GM12878 (cell line): ENCODE measurements at regions not wholly inside any gene's neighbourhood (a gene's known extent, or its start where the extent isn't known, plus 50 kb on each side); places are given as distances from the start of the nearest gene placed in this dataset.

Source experiments
- ATAC-seq: fragments of 200-7000 bp; cut with Tn5 transposase; 3 replicates; pipeline ENCODE4 v1.9.1; 2020; ENCODE audit warnings: mild to moderate bottlenecking, moderate library complexity
- BruUV-seq: library from RNA; stranded (reverse); fragments of 400-500 nt; replicated peaks from 2 replicates; lab custom pipeline; 2021; lab: Mats Ljungman, UMichigan
- CTCF ChIA-PET: fragments of 300-600 bp; sonication (Branson Sonifier 250); formaldehyde crosslinking; extraction: SDS; loops from one replicate; lab custom pipeline; 2021; ENCODE audit warnings: inconsistent platforms; lab: Yijun Ruan, JAX
- POLR2A ChIA-PET: fragments of 350-600 bp; formaldehyde crosslinking; extraction: SDS; loops from one replicate; lab custom pipeline; 2021; ENCODE audit warnings: inconsistent platforms; lab: Charles Lee
- RAD21 ChIA-PET: fragments of 300-600 bp; sonication (Branson Sonifier 250); formaldehyde crosslinking; loops from one replicate; lab custom pipeline; 2023; ENCODE audit warnings: antibody characterized with exemption; ENCODE audit not compliant: unreplicated experiment; lab: Charles Lee
- SMC1A ChIA-PET: fragments of 300-600 bp; sonication (Branson Sonifier 250); formaldehyde crosslinking; loops from one replicate; lab custom pipeline; 2023; ENCODE audit not compliant: unreplicated experiment, uncharacterized antibody; lab: Charles Lee
- DNase-seq: peaks from one replicate; pipeline ENCODE4 v3.0.0-alpha.2; 2011; ENCODE audit warnings: low read depth, low spot score
- FAIRE-seq: peaks from 3 replicates; lab custom pipeline; 2011; peaks lifted over from hg19 to GRCh38; lab: Jason Lieb, UNC
- H2AFZ ChIP-seq: 2 replicates; pipeline ENCODE4 v1.6.0; 2011; ENCODE audit warnings: low read depth, low read length, control low read depth; ENCODE audit not compliant: control insufficient read depth
- H3K27ac ChIP-seq: 2 replicates; pipeline ENCODE4 v1.5.1; 2011; ENCODE audit warnings: control low read depth; ENCODE audit not compliant: control insufficient read depth, insufficient read depth
- H3K27me3 ChIP-seq, 2 experiments: replicated peaks in 1 of 2; 2 replicates each; pipeline versions ENCODE4 v1.6.0 to v1.6.1; 2011; ENCODE audit warnings: low read length in 1 of 2; ENCODE audit not compliant: control insufficient read depth in 2 of 2, insufficient read depth in 2 of 2
- H3K36me3 ChIP-seq, 2 experiments: 2 replicates each; pipeline ENCODE4 v1.5.1; 2011; ENCODE audit warnings: low read length in 1 of 2; ENCODE audit not compliant: control insufficient read depth in 2 of 2, insufficient read depth in 2 of 2
- H3K4me1 ChIP-seq: 2 replicates; pipeline ENCODE4 v1.6.1; 2011; ENCODE audit warnings: mild to moderate bottlenecking, low read length, moderate library complexity, mixed read lengths; ENCODE audit not compliant: control insufficient read depth, insufficient read depth
- H3K4me2 ChIP-seq: 2 replicates; pipeline ENCODE4 v1.6.0; 2011; ENCODE audit warnings: control low read depth; ENCODE audit not compliant: control insufficient read depth, insufficient read depth
- H3K4me3 ChIP-seq: fragments of 200-600 bp; sonication (generic); 2 replicates; pipeline ENCODE4 v1.5.1; 2016
- H3K79me2 ChIP-seq: 2 replicates; pipeline ENCODE4 v1.6.0; 2011; ENCODE audit warnings: low read length; ENCODE audit not compliant: control insufficient read depth, insufficient read depth
- H3K9ac ChIP-seq: 2 replicates; pipeline ENCODE4 v1.8.0; 2011; ENCODE audit warnings: low read length, control low read depth, mixed read lengths; ENCODE audit not compliant: control insufficient read depth, insufficient read depth
- H3K9me3 ChIP-seq: replicated peaks from 3 replicates; pipeline ENCODE4 v1.5.1; 2011; ENCODE audit warnings: mild to moderate bottlenecking, low read length; ENCODE audit not compliant: control insufficient read depth, insufficient read depth
- H4K20me1 ChIP-seq: 2 replicates; pipeline ENCODE4 v1.6.0; 2011; ENCODE audit not compliant: control insufficient read depth, insufficient read depth
- CUX1 ChIP-seq: IDR thresholded peaks from 2 replicates; pipeline ENCODE4 v1.6.1; 2012; ENCODE audit warnings: improper control_type of control experiment, low read depth, low read length; ENCODE audit not compliant: insufficient replicate concordance
- SMAD5 ChIP-seq: IDR thresholded peaks from 2 replicates; pipeline ENCODE4 v1.6.1; 2016; ENCODE audit warnings: antibody characterized with exemption, low read depth
- STAT3 ChIP-seq: IDR thresholded peaks from 2 replicates; pipeline ENCODE4 v1.6.1; 2011; ENCODE audit warnings: low read depth, low read length, improper control_type of control experiment
- TBL1XR1 ChIP-seq: IDR thresholded peaks from 2 replicates; pipeline ENCODE4 v1.6.1; 2012; ENCODE audit warnings: low read depth, low read length, improper control_type of control experiment
- ZNF217 ChIP-seq: fragments of 450-650 bp; IDR thresholded peaks from 2 replicates; pipeline ENCODE4 v1.6.1; 2017; ENCODE audit warnings: antibody characterized with exemption, mild to moderate bottlenecking
- WGBS: methylation state at CpG from one replicate; pipeline ENCODE4 v1.1.6; 2016; ENCODE audit warnings: low lambda C conversion rate; ENCODE audit not compliant: insufficient replicate concordance, insufficient coverage; ENCODE audit errors: missing lambda C conversion rate; 5-methylcytosine and 5-hydroxymethylcytosine counted together
- in situ Hi-C: fragments of 300-500 bp; cut with MboI; formaldehyde crosslinking; loops from 9 replicates; pipeline ENCODE4 v1.14.3; 2018; ENCODE audit warnings: mixed read lengths
- intact Hi-C: fragments of 100-400 bp; cut with micrococcal nuclease; formaldehyde crosslinking; loops from one replicate; pipeline ENCODE4 v1.14.2; 2022; ENCODE audit not compliant: unreplicated experiment

- Histone ChIP-seq H3K27ac (no peak overlapping the region), H3K79me2 (no peaks in the 10 kb centered on the region), H2AFZ (no peak overlapping the region), H3K9me3 (no peaks in the 10 kb centered on the region), H3K4me3 (no peak overlapping the region), H3K27me3 (no peaks in the 10 kb centered on the region; a peak in 1 of 4 replicates), H3K4me2 (no peak overlapping the region), H3K4me1 (no peaks in the 10 kb centered on the region), H3K36me3 (no peaks in the 10 kb centered on the region), H4K20me1 (no peaks in the 10 kb centered on the region), H3K9ac (no peak overlapping the region)
- 45% methylated on average over 3 of the region's 3 CpGs for WGBS
- no peak for ATAC-seq
- CTCF ChIA-PET, result no interaction called here
- POLR2A ChIA-PET, result no interaction called here
- DNase-seq, result no peak
- BruUV-seq, result no TSS peak
- SMC1A ChIA-PET, result no interaction called here
- no peak for FAIRE-seq
- intact Hi-C loops, result no loop called here
- TF ChIP-seq STAT3 (no peak), CUX1 (no peak), ZNF217 (no peak), TBL1XR1 (no peak), SMAD5 (no peak)
- in situ Hi-C loops, result no loop called here
- RAD21 ChIA-PET, result no interaction called here
Measured at GRCh38 chr14:96671218-96671617, 126.0 kb upstream of the VRK1 start.
